Trophoblast cell (in vitro differentiated cells and primary cell): ENCODE measurements at regions not wholly inside any gene's neighbourhood (a gene's known extent, or its start where the extent isn't known, plus 50 kb on each side); places are given as distances from the start of the nearest gene placed in this dataset.

Experiments
- DNase-seq, 2 donors: peaks; one replicate each; pipeline ENCODE4 v3.0.0-alpha.2; 2016
- H2AFZ ChIP-seq: 2 replicates; pipeline ENCODE4 v1.6.1; 2013; ENCODE audit warnings: low read length, moderate library complexity, mild to moderate bottlenecking; ENCODE audit not compliant: insufficient read depth, poor library complexity
- H2AK5ac ChIP-seq: 2 replicates; pipeline ENCODE4 v1.6.1; 2013; ENCODE audit warnings: mild to moderate bottlenecking, low read length
- H2BK120ac ChIP-seq: 2 replicates; pipeline ENCODE4 v1.6.1; 2013; ENCODE audit warnings: low read length, mild to moderate bottlenecking, moderate library complexity; ENCODE audit not compliant: insufficient read depth, poor library complexity
- H2BK12ac ChIP-seq: 2 replicates; pipeline ENCODE4 v1.6.1; 2013; ENCODE audit warnings: mild to moderate bottlenecking, low read length, moderate library complexity
- H2BK5ac ChIP-seq: 2 replicates; pipeline ENCODE4 v1.6.1; 2013; ENCODE audit warnings: low read length, low read depth, moderate library complexity, mild to moderate bottlenecking; ENCODE audit not compliant: poor library complexity
- H3K14ac ChIP-seq: 2 replicates; pipeline ENCODE4 v1.6.1; 2013; ENCODE audit warnings: mild to moderate bottlenecking, low read length
- H3K18ac ChIP-seq: 2 replicates; pipeline ENCODE4 v1.6.1; 2013; ENCODE audit warnings: mild to moderate bottlenecking, low read length
- H3K23ac ChIP-seq: 2 replicates; pipeline ENCODE4 v1.6.1; 2013; ENCODE audit warnings: low read length
- H3K27ac ChIP-seq: 2 replicates; pipeline ENCODE4 v1.5.1; 2013; ENCODE audit warnings: low read depth, mild to moderate bottlenecking, inconsistent platforms, low read length, moderate library complexity
- H3K27me3 ChIP-seq: 2 replicates; pipeline ENCODE4 v1.6.1; 2013; ENCODE audit warnings: inconsistent platforms, mild to moderate bottlenecking, low read length, moderate library complexity; ENCODE audit not compliant: insufficient read depth
- H3K36me3 ChIP-seq, 2 experiments: 1 replicate in 1 of 2; 2 replicates in 1 of 2; pipeline ENCODE4 v1.6.1; 2013; ENCODE audit warnings: low read length in 2 of 2, mild to moderate bottlenecking in 2 of 2, moderate library complexity in 1 of 2; ENCODE audit not compliant: insufficient read depth in 2 of 2, control insufficient read depth in 1 of 2
- H3K4ac ChIP-seq: 2 replicates; pipeline ENCODE4 v1.6.1; 2013; ENCODE audit warnings: low read depth, mild to moderate bottlenecking, low read length, moderate library complexity
- H3K4me1 ChIP-seq, 2 experiments: 1 replicate in 1 of 2; 2 replicates in 1 of 2; pipeline ENCODE4 v1.6.1; 2013; ENCODE audit warnings: low read length in 2 of 2, mild to moderate bottlenecking in 2 of 2, moderate library complexity in 1 of 2; ENCODE audit not compliant: insufficient read depth in 2 of 2, control insufficient read depth in 1 of 2
- H3K4me2 ChIP-seq: 2 replicates; pipeline ENCODE4 v1.6.1; 2013; ENCODE audit warnings: inconsistent platforms, mild to moderate bottlenecking, low read length, moderate library complexity
- H3K4me3 ChIP-seq: 2 replicates; pipeline ENCODE4 v1.5.1; 2013; ENCODE audit warnings: mild to moderate bottlenecking, low read depth, low read length, inconsistent platforms
- H3K79me1 ChIP-seq: one replicate; pipeline ENCODE4 v1.6.1; 2013; ENCODE audit warnings: low read length
- H3K79me2 ChIP-seq: 2 replicates; pipeline ENCODE4 v1.6.1; 2013; ENCODE audit warnings: low read length, mild to moderate bottlenecking; ENCODE audit not compliant: control insufficient read depth, insufficient read depth, poor library complexity
- H3K9ac ChIP-seq: 2 replicates; pipeline ENCODE4 v1.6.1; 2013; ENCODE audit warnings: mild to moderate bottlenecking, low read length
- H3K9me3 ChIP-seq: 2 replicates; pipeline ENCODE4 v1.6.1; 2013; ENCODE audit warnings: low read depth, mild to moderate bottlenecking, control low read depth, inconsistent platforms, low read length; ENCODE audit not compliant: insufficient read depth
- H4K12ac ChIP-seq: 2 replicates; pipeline ENCODE4 v1.6.1; 2013; ENCODE audit warnings: low read depth, mild to moderate bottlenecking, low read length, moderate library complexity
- H4K8ac ChIP-seq: 2 replicates; pipeline ENCODE4 v1.6.1; 2013; ENCODE audit warnings: low read depth, mild to moderate bottlenecking, low read length, moderate library complexity
- H4K91ac ChIP-seq: one replicate; pipeline ENCODE4 v1.6.1; 2013; ENCODE audit warnings: low read depth, mild to moderate bottlenecking, low read length, moderate library complexity
- WGBS: extraction: QIAGEN DNeasy Blood & Tissue Kit; methylation state at CpG from one replicate; pipeline ENCODE4 v1.1.7; 2013; ENCODE audit warnings: missing lambda C conversion rate; ENCODE audit not compliant: insufficient read length, insufficient coverage; ENCODE audit errors: extremely low coverage; 5-methylcytosine and 5-hydroxymethylcytosine counted together

- Histone ChIP-seq H3K23ac (no peak overlapping the region), H3K36me3 (no peaks in the 10 kb centered on the region), H3K18ac (no peak overlapping the region), H2BK5ac (no peak overlapping the region), H3K27me3 (no peaks in the 10 kb centered on the region), H3K79me2 (no peaks in the 10 kb centered on the region), H2BK12ac (no peak overlapping the region), H3K79me1 (peaks cover 3% of the 10 kb centered on the region), H3K14ac (no peak overlapping the region), H3K4me2 (no peak overlapping the region), H3K9me3 (no peaks in the 10 kb centered on the region), H3K4me1 (peaks cover 2 to 11% of the 10 kb centered on the region in 2 experiments), H2BK120ac (no peak overlapping the region), H4K12ac (no peak overlapping the region), H4K8ac (no peak overlapping the region), H2AFZ (no peak overlapping the region), H2AK5ac (no peak overlapping the region), H3K4ac (no peak overlapping the region), H3K27ac (no peak overlapping the region), H4K91ac (no peak overlapping the region), H3K9ac (no peak overlapping the region), H3K4me3 (no peak overlapping the region)
- DNase-seq: no peak
- WGBS: no CpG with 5 or more reads among the region's 2 CpGs
Measured at GRCh38 chr10:52683776-52684175, 88.8 kb downstream of the MBL2 start.

GRCh38 chr10:52688899-52689298 is 83.7 kb downstream of the MBL2 start:
- Histone ChIP-seq H3K4me1 (peaks cover under 1 to 3% of the 10 kb centered on the region in 2 experiments), H3K23ac (no peak overlapping the region), H3K27me3 (no peaks in the 10 kb centered on the region), H3K27ac (no peak overlapping the region), H3K9ac (no peak overlapping the region), H3K9me3 (peaks cover 3% of the 10 kb centered on the region), H3K4me2 (no peak overlapping the region), H3K79me2 (no peaks in the 10 kb centered on the region), H3K4me3 (no peak overlapping the region), H2BK12ac (no peak overlapping the region), H2AFZ (no peak overlapping the region), H2BK120ac (no peak overlapping the region), H3K14ac (no peak overlapping the region), H3K79me1 (no peaks in the 10 kb centered on the region), H2AK5ac (no peak overlapping the region), H3K36me3 (no peaks in the 10 kb centered on the region), H4K8ac (no peak overlapping the region), H3K18ac (no peak overlapping the region), H4K12ac (no peak overlapping the region), H2BK5ac (no peak overlapping the region), H3K4ac (no peak overlapping the region), H4K91ac (no peak overlapping the region)
- DNase-seq: no peak
- no CpG with 5 or more reads among the region's 6 CpGs for WGBS

- H3K79me1 ChIP-seq: no peaks in the 10 kb centered on the region
- H3K27ac ChIP-seq: no peak overlapping the region
- no peaks in the 10 kb centered on the region for H3K36me3 ChIP-seq
- DNase-seq: no peak
- no peak overlapping the region for H3K23ac ChIP-seq
- H4K12ac ChIP-seq: no peak overlapping the region
- H4K91ac ChIP-seq: no peak overlapping the region
- no peak overlapping the region for H4K8ac ChIP-seq
- no peaks in the 10 kb centered on the region for H3K4me1 ChIP-seq
- peaks cover 3% of the 10 kb centered on the region for H3K9me3 ChIP-seq
- no peak overlapping the region for H3K9ac ChIP-seq
- no peak overlapping the region for H3K4ac ChIP-seq
- no CpG with 5 or more reads among the region's 6 CpGs for WGBS
- no peak overlapping the region for H2BK120ac ChIP-seq
- no peak overlapping the region for H2AFZ ChIP-seq
- no peak overlapping the region for H2BK12ac ChIP-seq
- H2AK5ac ChIP-seq: no peak overlapping the region
- no peaks in the 10 kb centered on the region for H3K27me3 ChIP-seq
- H3K79me2 ChIP-seq: no peaks in the 10 kb centered on the region
- no peak overlapping the region for H3K18ac ChIP-seq
- H2BK5ac ChIP-seq: no peak overlapping the region
- no peak overlapping the region for H3K4me2 ChIP-seq
- peak overlapping the region; percentile 36 for H3K4me3 ChIP-seq
- no peak overlapping the region for H3K14ac ChIP-seq
Measured at GRCh38 chr10:52696232-52696631, 76.4 kb downstream of the MBL2 start.

- Histone ChIP-seq H3K23ac (no peak overlapping the region), H3K18ac (no peak overlapping the region)
- no CpG with 5 or more reads among the region's 2 CpGs for WGBS
Measured at GRCh38 chr10:52701647-52702046, 70.9 kb downstream of the MBL2 start.

More at GRCh38 chr10:52701647-52702046, 70.9 kb downstream of the MBL2 start:
- H3K4me3 ChIP-seq: no peak overlapping the region
- H2BK120ac ChIP-seq: no peak overlapping the region
- no peak overlapping the region for H2BK5ac ChIP-seq
- no peaks in the 10 kb centered on the region for H3K27me3 ChIP-seq
- H3K4me1 ChIP-seq: no peaks in the 10 kb centered on the region
- DNase-seq: no peak
- H4K12ac ChIP-seq: no peak overlapping the region
- no peak overlapping the region for H3K4me2 ChIP-seq
- H4K8ac ChIP-seq: no peak overlapping the region
- H4K91ac ChIP-seq: no peak overlapping the region
- H3K9ac ChIP-seq: no peak overlapping the region
- H2AFZ ChIP-seq: no peak overlapping the region
- no peaks in the 10 kb centered on the region for H3K9me3 ChIP-seq
- H3K27ac ChIP-seq: no peak overlapping the region
- H2AK5ac ChIP-seq: no peak overlapping the region
- no peak overlapping the region for H2BK12ac ChIP-seq
- no peak overlapping the region for H3K4ac ChIP-seq
- H3K14ac ChIP-seq: no peak overlapping the region
- H3K79me2 ChIP-seq: no peaks in the 10 kb centered on the region
- H3K79me1 ChIP-seq: no peaks in the 10 kb centered on the region
- no peaks in the 10 kb centered on the region for H3K36me3 ChIP-seq
